Upper lobe of right lung (tissue), 1 donor: ENCODE measurements at regions not wholly inside any gene's neighbourhood (a gene's known extent, or its start where the extent isn't known, plus 50 kb on each side); places are given as distances from the start of the nearest gene placed in this dataset.

Experiments
- ATAC-seq: fragments of 200-7000 bp; cut with Tn5 transposase; one replicate; pipeline ENCODE4 v1.9.1; 2020; ENCODE audit warnings: mild to moderate bottlenecking, moderate library complexity
- DNase-seq: peaks from one replicate; pipeline ENCODE4 v3.0.0-alpha.2; 2020
- H3K27ac ChIP-seq: fragments of 200-600 bp; one replicate; pipeline ENCODE4 v1.8.0; 2022
- H3K27me3 ChIP-seq: fragments of 200-600 bp; one replicate; pipeline ENCODE4 v1.8.0; 2022; ENCODE audit warnings: mild to moderate bottlenecking
- H3K36me3 ChIP-seq: fragments of 200-600 bp; one replicate; pipeline ENCODE4 v1.8.0; 2022
- H3K4me1 ChIP-seq: fragments of 200-600 bp; one replicate; pipeline ENCODE4 v1.8.0; 2022
- H3K4me3 ChIP-seq: fragments of 200-600 bp; one replicate; pipeline ENCODE4 v1.8.0; 2022; ENCODE audit warnings: mild to moderate bottlenecking
- H3K9me3 ChIP-seq: fragments of 200-600 bp; one replicate; pipeline ENCODE4 v1.8.0; 2022
- CTCF ChIP-seq: fragments of 200-600 bp; IDR thresholded peaks from one replicate; pipeline ENCODE4 v1.8.0; 2022; ENCODE audit warnings: antibody characterized with exemption
- intact Hi-C: fragments of 100-400 bp; cut with DNase I; formaldehyde crosslinking; loops from one replicate; pipeline ENCODE4 v1.11.0; 2022
- donor health status: DM: no; HTN: yes; CAD: no; lungs with severe emphysema.

GRCh38 chr4:112057470-112057869 lies 87.8 kb upstream of the FAM241A start:
- no peak for TF ChIP-seq CTCF
- intact Hi-C loops = no loop called here
- no peaks in the 10 kb centered on the region for H3K4me1 ChIP-seq
- no peak overlapping the region for H3K4me3 ChIP-seq
- ATAC-seq (no peak), DNase-seq (no peak)
- no peaks in the 10 kb centered on the region for H3K27me3 ChIP-seq
- no peaks in the 10 kb centered on the region for H3K9me3 ChIP-seq
- H3K36me3 ChIP-seq = no peaks in the 10 kb centered on the region
- H3K27ac ChIP-seq = no peak overlapping the region

GRCh38 chr4:112058433-112058832 lies 86.8 kb upstream of the FAM241A start:
- no peak for ATAC-seq
- H3K4me1 ChIP-seq = no peaks in the 10 kb centered on the region
- no peaks in the 10 kb centered on the region for H3K36me3 ChIP-seq
- intact Hi-C loops = no loop called here
- H3K9me3 ChIP-seq = no peaks in the 10 kb centered on the region
- no peak for DNase-seq
- no peak for TF ChIP-seq CTCF
- no peak overlapping the region for H3K27ac ChIP-seq
- no peak overlapping the region for H3K4me3 ChIP-seq
- no peaks in the 10 kb centered on the region for H3K27me3 ChIP-seq

GRCh38 chr4:112060212-112060611 lies 85.0 kb upstream of the FAM241A start:
- Histone ChIP-seq H3K9me3 (no peaks in the 10 kb centered on the region), H3K4me1 (no peaks in the 10 kb centered on the region), H3K27me3 (no peaks in the 10 kb centered on the region), H3K36me3 (no peaks in the 10 kb centered on the region), H3K4me3 (no peak overlapping the region), H3K27ac (no peak overlapping the region)
- ATAC-seq = no peak
- no peak for DNase-seq
- intact Hi-C loops = no loop called here
- no peak for TF ChIP-seq CTCF

GRCh38 chr4:112061207-112061817 lies 83.9 kb upstream of the FAM241A start:
- TF ChIP-seq CTCF = no peak
- no peak overlapping the region for H3K27ac ChIP-seq

DNA sequence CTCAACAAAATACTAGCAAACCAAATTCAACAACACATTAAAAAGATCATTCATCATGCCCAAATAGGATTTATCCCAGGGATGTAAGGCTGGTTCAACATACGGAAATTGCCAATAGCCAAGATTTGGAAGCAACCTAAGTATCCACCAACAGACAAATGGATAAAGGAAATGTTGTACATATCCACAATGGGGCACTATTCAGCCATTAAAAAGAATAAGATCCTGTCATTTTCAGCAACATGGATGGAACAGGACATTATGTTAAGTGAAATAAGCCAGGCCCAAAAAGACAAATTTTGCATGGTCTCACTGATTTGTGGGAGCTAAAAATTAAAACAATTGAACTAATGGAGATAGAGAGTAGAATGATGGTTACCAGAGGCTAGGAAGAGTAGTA lies 82.0 kb upstream of the FAM241A start:
- ATAC-seq (no peak), DNase-seq (no peak)
- H3K27me3 ChIP-seq = no peaks in the 10 kb centered on the region
- intact Hi-C loops = no loop called here
- H3K4me1 ChIP-seq = no peaks in the 10 kb centered on the region
- TF ChIP-seq CTCF = no peak
- H3K9me3 ChIP-seq = no peaks in the 10 kb centered on the region
- H3K36me3 ChIP-seq = no peaks in the 10 kb centered on the region
- no peak overlapping the region for H3K27ac ChIP-seq
- no peak overlapping the region for H3K4me3 ChIP-seq

More at GRCh38 chr4:112061207-112061817, 83.9 kb upstream of the FAM241A start:
- no peaks in the 10 kb centered on the region for H3K27me3 ChIP-seq
- H3K9me3 ChIP-seq = no peaks in the 10 kb centered on the region
- H3K36me3 ChIP-seq = no peaks in the 10 kb centered on the region
- ATAC-seq = no peak
- no peaks in the 10 kb centered on the region for H3K4me1 ChIP-seq
- no peak for DNase-seq
- intact Hi-C loops = no loop called here
- H3K4me3 ChIP-seq = no peak overlapping the region

GRCh38 chr4:112069110-112069509 lies 76.1 kb upstream of the FAM241A start:
- no peaks in the 10 kb centered on the region for H3K27me3 ChIP-seq
- DNase-seq (no peak), ATAC-seq (no peak)
- no peak overlapping the region for H3K4me3 ChIP-seq
- H3K27ac ChIP-seq = no peak overlapping the region
- H3K36me3 ChIP-seq = no peaks in the 10 kb centered on the region
- H3K4me1 ChIP-seq = no peaks in the 10 kb centered on the region
- intact Hi-C loops = no loop called here
- no peak for TF ChIP-seq CTCF
- H3K9me3 ChIP-seq = no peaks in the 10 kb centered on the region
